GM12878 (cell line): ENCODE measurements at regions not wholly inside any gene's neighbourhood (a gene's known extent, or its start where the extent isn't known, plus 50 kb on each side); places are given as distances from the start of the nearest gene placed in this dataset.

Experiments used
- ATAC-seq: fragments of 200-7000 bp; cut with Tn5 transposase; 3 replicates; pipeline ENCODE4 v1.9.1; 2020; ENCODE audit warnings: mild to moderate bottlenecking, moderate library complexity
- BruUV-seq: library from RNA; stranded (reverse); fragments of 400-500 nt; replicated peaks from 2 replicates; lab custom pipeline; 2021; lab: Mats Ljungman, UMichigan
- CTCF ChIA-PET: fragments of 300-600 bp; sonication (Branson Sonifier 250); formaldehyde crosslinking; extraction: SDS; loops from one replicate; lab custom pipeline; 2021; ENCODE audit warnings: inconsistent platforms; lab: Yijun Ruan, JAX
- POLR2A ChIA-PET: fragments of 350-600 bp; formaldehyde crosslinking; extraction: SDS; loops from one replicate; lab custom pipeline; 2021; ENCODE audit warnings: inconsistent platforms; lab: Charles Lee
- RAD21 ChIA-PET: fragments of 300-600 bp; sonication (Branson Sonifier 250); formaldehyde crosslinking; loops from one replicate; lab custom pipeline; 2023; ENCODE audit warnings: antibody characterized with exemption; ENCODE audit not compliant: unreplicated experiment; lab: Charles Lee
- SMC1A ChIA-PET: fragments of 300-600 bp; sonication (Branson Sonifier 250); formaldehyde crosslinking; loops from one replicate; lab custom pipeline; 2023; ENCODE audit not compliant: unreplicated experiment, uncharacterized antibody; lab: Charles Lee
- DNase-seq: peaks from one replicate; pipeline ENCODE4 v3.0.0-alpha.2; 2011; ENCODE audit warnings: low read depth, low spot score
- FAIRE-seq: peaks from 3 replicates; lab custom pipeline; 2011; peaks lifted over from hg19 to GRCh38; lab: Jason Lieb, UNC
- H2AFZ ChIP-seq: 2 replicates; pipeline ENCODE4 v1.6.0; 2011; ENCODE audit warnings: low read depth, low read length, control low read depth; ENCODE audit not compliant: control insufficient read depth
- H3K27ac ChIP-seq: 2 replicates; pipeline ENCODE4 v1.5.1; 2011; ENCODE audit warnings: control low read depth; ENCODE audit not compliant: control insufficient read depth, insufficient read depth
- H3K27me3 ChIP-seq, 2 experiments: replicated peaks in 1 of 2; 2 replicates each; pipeline versions ENCODE4 v1.6.0 to v1.6.1; 2011; ENCODE audit warnings: low read length in 1 of 2; ENCODE audit not compliant: control insufficient read depth in 2 of 2, insufficient read depth in 2 of 2
- H3K36me3 ChIP-seq, 2 experiments: 2 replicates each; pipeline ENCODE4 v1.5.1; 2011; ENCODE audit warnings: low read length in 1 of 2; ENCODE audit not compliant: control insufficient read depth in 2 of 2, insufficient read depth in 2 of 2
- H3K4me1 ChIP-seq: 2 replicates; pipeline ENCODE4 v1.6.1; 2011; ENCODE audit warnings: mild to moderate bottlenecking, low read length, moderate library complexity, mixed read lengths; ENCODE audit not compliant: control insufficient read depth, insufficient read depth
- H3K4me2 ChIP-seq: 2 replicates; pipeline ENCODE4 v1.6.0; 2011; ENCODE audit warnings: control low read depth; ENCODE audit not compliant: control insufficient read depth, insufficient read depth
- H3K4me3 ChIP-seq: fragments of 200-600 bp; sonication (generic); 2 replicates; pipeline ENCODE4 v1.5.1; 2016
- H3K79me2 ChIP-seq: 2 replicates; pipeline ENCODE4 v1.6.0; 2011; ENCODE audit warnings: low read length; ENCODE audit not compliant: control insufficient read depth, insufficient read depth
- H3K9ac ChIP-seq: 2 replicates; pipeline ENCODE4 v1.8.0; 2011; ENCODE audit warnings: low read length, control low read depth, mixed read lengths; ENCODE audit not compliant: control insufficient read depth, insufficient read depth
- H3K9me3 ChIP-seq: replicated peaks from 3 replicates; pipeline ENCODE4 v1.5.1; 2011; ENCODE audit warnings: mild to moderate bottlenecking, low read length; ENCODE audit not compliant: control insufficient read depth, insufficient read depth
- H4K20me1 ChIP-seq: 2 replicates; pipeline ENCODE4 v1.6.0; 2011; ENCODE audit not compliant: control insufficient read depth, insufficient read depth
- HDGF ChIP-seq: fragments of 450-650 bp; IDR thresholded peaks from 2 replicates; pipeline ENCODE4 v1.6.1; 2016; ENCODE audit warnings: antibody characterized with exemption
- IKZF2 ChIP-seq, 2 experiments: fragments of 450-650 bp; IDR thresholded peaks; 2 replicates each; pipeline ENCODE4 v1.6.1; 2017; ENCODE audit warnings: mild to moderate bottlenecking in 2 of 2, moderate library complexity in 2 of 2
- KLF5 ChIP-seq: fragments of 450-650 bp; IDR thresholded peaks from 2 replicates; pipeline ENCODE4 v1.6.1; 2014; ENCODE audit warnings: mild to moderate bottlenecking; ENCODE audit not compliant: partially characterized antibody
- NR2C1 ChIP-seq: fragments of 450-650 bp; IDR thresholded peaks from 2 replicates; pipeline ENCODE4 v1.6.1; 2017; ENCODE audit warnings: antibody characterized with exemption, mild to moderate bottlenecking, moderate library complexity
- RUNX3 ChIP-seq: IDR thresholded peaks from 2 replicates; pipeline ENCODE4 v1.6.1; 2012; ENCODE audit warnings: low read length, inconsistent platforms
- SIX5 ChIP-seq: IDR thresholded peaks from 2 replicates; pipeline ENCODE4 v1.6.1; 2011; ENCODE audit warnings: mild to moderate bottlenecking, low read depth, low read length, moderate library complexity; ENCODE audit not compliant: severe bottlenecking
- WRNIP1 ChIP-seq: IDR thresholded peaks from 2 replicates; pipeline ENCODE4 v1.6.1; 2011; ENCODE audit warnings: low read depth, low read length, improper control_type of control experiment, borderline replicate concordance
- YY1 ChIP-seq: IDR thresholded peaks from 2 replicates; pipeline ENCODE4 v1.6.1; 2011; ENCODE audit warnings: low read depth, mild to moderate bottlenecking, low read length
- ZBTB4 ChIP-seq: fragments of 450-650 bp; formaldehyde crosslinking; IDR thresholded peaks from 2 replicates; pipeline ENCODE4 v1.4.0; 2022; ENCODE audit warnings: mild to moderate bottlenecking, moderate library complexity
- WGBS: methylation state at CpG from one replicate; pipeline ENCODE4 v1.1.6; 2016; ENCODE audit warnings: low lambda C conversion rate; ENCODE audit not compliant: insufficient replicate concordance, insufficient coverage; ENCODE audit errors: missing lambda C conversion rate; 5-methylcytosine and 5-hydroxymethylcytosine counted together
- in situ Hi-C: fragments of 300-500 bp; cut with MboI; formaldehyde crosslinking; loops from 9 replicates; pipeline ENCODE4 v1.14.3; 2018; ENCODE audit warnings: mixed read lengths
- intact Hi-C: fragments of 100-400 bp; cut with micrococcal nuclease; formaldehyde crosslinking; loops from one replicate; pipeline ENCODE4 v1.14.2; 2022; ENCODE audit not compliant: unreplicated experiment
- TF ChIP-seq, protein P1 (sequence below): fragments of 150-350 bp; IDR thresholded peaks from 2 replicates; pipeline ENCODE4 v1.6.1; 2016; ENCODE audit warnings: low read depth, low read length

DNA sequence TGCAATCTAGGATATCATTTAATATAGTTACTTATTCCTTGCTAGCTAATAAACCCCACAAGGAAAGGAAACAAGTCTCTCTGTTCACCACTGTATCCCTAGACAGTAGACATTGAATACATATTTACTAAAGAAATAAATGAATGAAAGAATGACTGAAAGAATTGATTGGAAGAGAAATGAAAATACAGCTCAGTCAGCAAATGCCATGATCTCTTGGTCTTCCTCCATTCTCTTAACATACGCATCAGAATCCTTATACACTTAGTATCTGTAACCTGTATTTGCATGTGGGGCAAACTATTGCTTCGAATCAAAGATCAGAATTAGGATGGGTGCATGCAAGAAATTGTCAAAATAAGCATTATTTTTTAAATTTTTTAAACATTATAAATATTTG is 500.8 kb upstream of the ADGRL2 start:
- RAD21 ChIA-PET: no interaction called here
- ATAC-seq (no peak), FAIRE-seq (no peak), DNase-seq (no peak)
- Histone ChIP-seq H2AFZ (no peak overlapping the region), H3K4me1 (no peaks in the 10 kb centered on the region), H3K4me3 (no peak overlapping the region), H3K79me2 (no peaks in the 10 kb centered on the region), H3K27ac (no peak overlapping the region), H3K9ac (no peak overlapping the region), H3K36me3 (no peaks in the 10 kb centered on the region), H3K4me2 (no peak overlapping the region), H4K20me1 (no peaks in the 10 kb centered on the region), H3K9me3 (no peaks in the 10 kb centered on the region), H3K27me3 (0 out of 4 replicates have a peak, but pooled peaks cover 0 to 1% of the 10 kb centered on the region in 2 experiments)
- BruUV-seq: no TSS peak
- CTCF ChIA-PET: no interaction called here
- POLR2A ChIA-PET: no interaction called here
- in situ Hi-C loops (no loop called here), intact Hi-C loops (no loop called here)
- 18% methylated on average over 2 of the region's 2 CpGs for WGBS
- SMC1A ChIA-PET: no interaction called here
- no peak for TF ChIP-seq NR2C1
- TF ChIP-seq RUNX3: no peak
- TF ChIP-seq KLF5: no peak
- TF ChIP-seq WRNIP1: no peak
- no peak for TF ChIP-seq HDGF
- no peak for TF ChIP-seq ZBTB4
- no peak for TF ChIP-seq YY1
- TF ChIP-seq IKZF2 (IDR thresholded peaks at IDR 0.05): no peak
- TF ChIP-seq, protein P1, sequence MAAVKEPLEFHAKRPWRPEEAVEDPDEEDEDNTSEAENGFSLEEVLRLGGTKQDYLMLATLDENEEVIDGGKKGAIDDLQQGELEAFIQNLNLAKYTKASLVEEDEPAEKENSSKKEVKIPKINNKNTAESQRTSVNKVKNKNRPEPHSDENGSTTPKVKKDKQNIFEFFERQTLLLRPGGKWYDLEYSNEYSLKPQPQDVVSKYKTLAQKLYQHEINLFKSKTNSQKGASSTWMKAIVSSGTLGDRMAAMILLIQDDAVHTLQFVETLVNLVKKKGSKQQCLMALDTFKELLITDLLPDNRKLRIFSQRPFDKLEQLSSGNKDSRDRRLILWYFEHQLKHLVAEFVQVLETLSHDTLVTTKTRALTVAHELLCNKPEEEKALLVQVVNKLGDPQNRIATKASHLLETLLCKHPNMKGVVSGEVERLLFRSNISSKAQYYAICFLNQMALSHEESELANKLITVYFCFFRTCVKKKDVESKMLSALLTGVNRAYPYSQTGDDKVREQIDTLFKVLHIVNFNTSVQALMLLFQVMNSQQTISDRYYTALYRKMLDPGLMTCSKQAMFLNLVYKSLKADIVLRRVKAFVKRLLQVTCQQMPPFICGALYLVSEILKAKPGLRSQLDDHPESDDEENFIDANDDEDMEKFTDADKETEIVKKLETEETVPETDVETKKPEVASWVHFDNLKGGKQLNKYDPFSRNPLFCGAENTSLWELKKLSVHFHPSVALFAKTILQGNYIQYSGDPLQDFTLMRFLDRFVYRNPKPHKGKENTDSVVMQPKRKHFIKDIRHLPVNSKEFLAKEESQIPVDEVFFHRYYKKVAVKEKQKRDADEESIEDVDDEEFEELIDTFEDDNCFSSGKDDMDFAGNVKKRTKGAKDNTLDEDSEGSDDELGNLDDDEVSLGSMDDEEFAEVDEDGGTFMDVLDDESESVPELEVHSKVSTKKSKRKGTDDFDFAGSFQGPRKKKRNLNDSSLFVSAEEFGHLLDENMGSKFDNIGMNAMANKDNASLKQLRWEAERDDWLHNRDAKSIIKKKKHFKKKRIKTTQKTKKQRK: no peak
- no peak for TF ChIP-seq SIX5
